ENCODE measurements at regions not wholly inside any gene's neighbourhood (a gene's known extent, or its start where the extent isn't known, plus 50 kb on each side); places are given as distances from the start of the nearest gene placed in this dataset.

DNA sequence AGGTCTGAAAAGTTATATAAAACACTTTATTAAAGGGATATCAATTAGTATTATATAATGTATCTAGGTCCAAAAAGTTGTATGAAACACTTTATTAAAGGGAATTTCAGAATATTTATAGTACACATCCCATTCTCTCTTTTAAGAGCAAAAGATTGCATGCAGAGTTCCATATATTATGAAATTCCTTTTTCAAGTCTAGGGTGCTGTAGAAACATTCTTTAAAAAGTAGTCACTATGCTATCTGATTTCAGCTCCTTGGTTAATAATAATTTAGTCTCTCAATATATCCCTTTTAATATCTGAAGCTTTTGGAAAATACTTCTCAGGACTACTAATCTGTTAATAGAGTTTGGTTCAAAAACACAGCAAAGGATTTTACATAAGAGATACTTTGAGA, 1496.1 kb upstream of the C9orf72 start:
- Histone ChIP-seq H3K4me2 (ENCODE audit: insufficient read depth, insufficient read length, low read length) (no peak overlapping the region), H3K79me2 (ENCODE audit: insufficient read depth, low read length) (no peaks in the 10 kb centered on the region), H3K79me1 (ENCODE audit: insufficient read depth, low read depth, low read length, poor library complexity, severe bottlenecking) (no peaks in the 10 kb centered on the region), H2BK20ac (ENCODE audit: low read depth, low read length, poor library complexity, severe bottlenecking) (no peak overlapping the region), H2BK12ac (ENCODE audit: insufficient read length, low read depth, low read length) (no peak overlapping the region), H3K56ac (ENCODE audit: insufficient read length, low read depth, low read length) (no peak overlapping the region), H4K20me1 (ENCODE audit: control insufficient read depth, insufficient read depth, insufficient read length) (no peaks in the 10 kb centered on the region), H3T11ph (ENCODE audit: low read length) (no peak overlapping the region), H2BK120ac (ENCODE audit: low read depth, low read length, poor library complexity, severe bottlenecking) (no peak overlapping the region), H2AK5ac (ENCODE audit: insufficient read length, low read length) (no peak overlapping the region), H3K27me3 (ENCODE audit: insufficient read depth, low read length) (no peaks in the 10 kb centered on the region), H3K9ac (ENCODE audit: extremely low read depth, insufficient read length, low read length) (no peak overlapping the region), H3K4me1 (ENCODE audit: insufficient read depth, low read length) (no peaks in the 10 kb centered on the region; the same call in 1 of the 2 replicates), H4K5ac (ENCODE audit: insufficient read length, low read depth, low read length) (no peak overlapping the region), H3K9me3 (ENCODE audit: control insufficient read depth, low read depth, low read length) (no peaks in the 10 kb centered on the region), H3K18ac (ENCODE audit: insufficient read length, low read depth, low read length) (no peak overlapping the region), H3K4ac (ENCODE audit: low read depth, low read length) (no peak overlapping the region), H3K27ac (ENCODE audit: insufficient read length, low read depth, low read length) (no peak overlapping the region), H2BK5ac (ENCODE audit: insufficient read length, low read length) (no peak overlapping the region), H2BK15ac (ENCODE audit: low read depth, low read length) (no peak overlapping the region), H2AFZ (ENCODE audit: low read length) (no peak overlapping the region), H3K14ac (ENCODE audit: insufficient read depth, low read length) (no peak overlapping the region), H4K8ac (replicated peaks; ENCODE audit: insufficient read length, low read depth, low read length) (no peak overlapping the region), H3K23me2 (ENCODE audit: insufficient read length, low read depth, low read length, poor library complexity, severe bottlenecking) (no peaks in the 10 kb centered on the region), H3K23ac (ENCODE audit: insufficient read length, low read depth, low read length) (no peak overlapping the region), H4K91ac (ENCODE audit: insufficient read length, low read depth, low read length) (no peak overlapping the region)
- Mint-ChIP-seq H3K4me1 (peaks cover 0 to 6% of the 10 kb centered on the region in 2 experiments; a peak in 2 of 4 replicates), H3K27ac (no peak overlapping the region), H3K4me3 (no peak overlapping the region), H3K9me3 (no peaks in the 10 kb centered on the region), H3K27me3 (ENCODE audit: low read depth) (no peaks in the 10 kb centered on the region; the same call in 1 of the 2 replicates), H3K36me3 (ENCODE audit: insufficient read depth in 1 of 3, low read depth in 3 of 3) (no peaks in the 10 kb centered on the region)
- no peak for DNase-seq
- TF ChIP-seq, protein P1, sequence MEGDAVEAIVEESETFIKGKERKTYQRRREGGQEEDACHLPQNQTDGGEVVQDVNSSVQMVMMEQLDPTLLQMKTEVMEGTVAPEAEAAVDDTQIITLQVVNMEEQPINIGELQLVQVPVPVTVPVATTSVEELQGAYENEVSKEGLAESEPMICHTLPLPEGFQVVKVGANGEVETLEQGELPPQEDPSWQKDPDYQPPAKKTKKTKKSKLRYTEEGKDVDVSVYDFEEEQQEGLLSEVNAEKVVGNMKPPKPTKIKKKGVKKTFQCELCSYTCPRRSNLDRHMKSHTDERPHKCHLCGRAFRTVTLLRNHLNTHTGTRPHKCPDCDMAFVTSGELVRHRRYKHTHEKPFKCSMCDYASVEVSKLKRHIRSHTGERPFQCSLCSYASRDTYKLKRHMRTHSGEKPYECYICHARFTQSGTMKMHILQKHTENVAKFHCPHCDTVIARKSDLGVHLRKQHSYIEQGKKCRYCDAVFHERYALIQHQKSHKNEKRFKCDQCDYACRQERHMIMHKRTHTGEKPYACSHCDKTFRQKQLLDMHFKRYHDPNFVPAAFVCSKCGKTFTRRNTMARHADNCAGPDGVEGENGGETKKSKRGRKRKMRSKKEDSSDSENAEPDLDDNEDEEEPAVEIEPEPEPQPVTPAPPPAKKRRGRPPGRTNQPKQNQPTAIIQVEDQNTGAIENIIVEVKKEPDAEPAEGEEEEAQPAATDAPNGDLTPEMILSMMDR (conservative IDR thresholded peaks at IDR 0.05): no peak

Data from H9 (cell line).